IMR-90 (cell line): ENCODE measurements at regions not wholly inside any gene's neighbourhood (a gene's known extent, or its start where the extent isn't known, plus 50 kb on each side); places are given as distances from the start of the nearest gene placed in this dataset.

Experiments used
- ATAC-seq: fragments of 200-7000 bp; cut with Tn5 transposase; 2 replicates; pipeline ENCODE4 v1.9.1; 2020; ENCODE audit warnings: low read depth, mild to moderate bottlenecking, moderate library complexity
- BruUV-seq: library from RNA; stranded (reverse); fragments of 400-500 nt; replicated peaks from 2 replicates; lab custom pipeline; 2021; lab: Mats Ljungman, UMichigan
- CTCF ChIA-PET: fragments of 300-600 bp; formaldehyde crosslinking; extraction: SDS; loops from one replicate; lab custom pipeline; 2021; ENCODE audit warnings: antibody characterized with exemption; lab: Yijun Ruan, JAX
- POLR2A ChIA-PET: fragments of 300-600 bp; sonication (Branson Sonifier 250); formaldehyde crosslinking; loops from one replicate; lab custom pipeline; 2022; ENCODE audit warnings: antibody characterized with exemption; ENCODE audit not compliant: unreplicated experiment; lab: Charles Lee
- DNase-seq: peaks from one replicate; pipeline ENCODE4 v3.0.0; 2013
- H2AFZ ChIP-seq: replicated peaks from 2 replicates; pipeline ENCODE3; 2013; ENCODE audit warnings: low read length, mild to moderate bottlenecking; ENCODE audit not compliant: poor library complexity
- H2AK5ac ChIP-seq: 2 replicates; pipeline ENCODE4 v1.6.1; 2013; ENCODE audit warnings: low read depth, low read length, inconsistent platforms
- H2AK9ac ChIP-seq: replicated peaks from 2 replicates; pipeline ENCODE3; 2013; ENCODE audit warnings: mild to moderate bottlenecking, low read depth, low read length, moderate library complexity; ENCODE audit not compliant: poor library complexity
- H2BK120ac ChIP-seq: 2 replicates; pipeline ENCODE4 v1.6.1; 2013; ENCODE audit warnings: low read depth, low read length, inconsistent platforms
- H2BK15ac ChIP-seq: 3 replicates; pipeline ENCODE4 v1.6.1; 2013; ENCODE audit warnings: low read depth, low read length, inconsistent platforms
- H2BK20ac ChIP-seq: 2 replicates; pipeline ENCODE4 v1.6.1; 2013; ENCODE audit warnings: low read depth, mild to moderate bottlenecking, inconsistent platforms, low read length, moderate library complexity
- H2BK5ac ChIP-seq: 2 replicates; pipeline ENCODE4 v1.6.1; 2013; ENCODE audit warnings: mild to moderate bottlenecking, low read depth, low read length, inconsistent platforms; ENCODE audit not compliant: poor library complexity, severe bottlenecking
- H3K14ac ChIP-seq: replicated peaks from 2 replicates; pipeline ENCODE4 v1.6.1; 2013; ENCODE audit warnings: low read depth, low read length, inconsistent platforms
- H3K18ac ChIP-seq: 2 replicates; pipeline ENCODE4 v1.6.1; 2013; ENCODE audit warnings: low read depth, low read length, control low read depth
- H3K23ac ChIP-seq: 2 replicates; pipeline ENCODE4 v1.6.1; 2013; ENCODE audit warnings: low read depth, low read length, inconsistent platforms
- H3K27ac ChIP-seq: 2 replicates; pipeline ENCODE4 v1.5.1; 2013; ENCODE audit warnings: mild to moderate bottlenecking, control low read depth, low read length; ENCODE audit not compliant: insufficient read depth
- H3K27me3 ChIP-seq: 2 replicates; pipeline ENCODE4 v1.6.1; 2013; ENCODE audit warnings: low read length; ENCODE audit not compliant: control insufficient read depth, insufficient read depth
- H3K36me3 ChIP-seq: 2 replicates; pipeline ENCODE4 v1.6.1; 2013; ENCODE audit warnings: low read length, mixed read lengths; ENCODE audit not compliant: control insufficient read depth, insufficient read depth
- H3K4ac ChIP-seq: 2 replicates; pipeline ENCODE4 v1.6.1; 2013; ENCODE audit warnings: low read depth, low read length, inconsistent platforms
- H3K4me1 ChIP-seq: 2 replicates; pipeline ENCODE4 v1.6.1; 2013; ENCODE audit warnings: low read length, mixed read lengths; ENCODE audit not compliant: control insufficient read depth, insufficient read depth
- H3K4me2 ChIP-seq: 2 replicates; pipeline ENCODE4 v1.6.1; 2013; ENCODE audit warnings: low read depth, mild to moderate bottlenecking, control low read depth, low read length, moderate library complexity
- H3K4me3 ChIP-seq: 2 replicates; pipeline ENCODE4 v1.5.1; 2013; ENCODE audit warnings: low read depth, mild to moderate bottlenecking, control low read depth, low read length, moderate library complexity; ENCODE audit not compliant: insufficient read depth
- H3K56ac ChIP-seq: 2 replicates; pipeline ENCODE4 v1.6.1; 2013; ENCODE audit warnings: low read length, inconsistent platforms; ENCODE audit not compliant: insufficient read depth; ENCODE audit errors: extremely low read depth
- H3K79me1 ChIP-seq, 2 experiments: 2 replicates each; pipeline ENCODE4 v1.6.1; 2013; ENCODE audit warnings: low read length in 2 of 2, inconsistent platforms in 1 of 2, low read depth in 1 of 2
- H3K9ac ChIP-seq: 2 replicates; pipeline ENCODE4 v1.6.1; 2013; ENCODE audit warnings: low read depth, low read length, control low read depth
- H3K9me1 ChIP-seq: 2 replicates; pipeline ENCODE4 v1.6.1; 2013; ENCODE audit warnings: low read length, inconsistent platforms; ENCODE audit not compliant: insufficient read depth
- H3K9me3 ChIP-seq: 2 replicates; pipeline ENCODE4 v1.6.1; 2013; ENCODE audit warnings: low read length; ENCODE audit not compliant: control insufficient read depth, insufficient read depth
- H4K20me1 ChIP-seq: 2 replicates; pipeline ENCODE4 v1.6.1; 2013; ENCODE audit warnings: low read length, inconsistent platforms; ENCODE audit not compliant: insufficient read depth
- H4K5ac ChIP-seq: 2 replicates; pipeline ENCODE4 v1.6.1; 2013; ENCODE audit warnings: mild to moderate bottlenecking, low read depth, low read length, control low read depth
- H4K8ac ChIP-seq, 2 experiments: 2 replicates each; pipeline ENCODE4 v1.6.1; 2013; ENCODE audit warnings: low read depth in 2 of 2, low read length in 2 of 2, control low read depth in 1 of 2, inconsistent platforms in 1 of 2
- H4K91ac ChIP-seq: 2 replicates; pipeline ENCODE4 v1.6.1; 2013; ENCODE audit warnings: low read depth, low read length, inconsistent platforms; ENCODE audit not compliant: insufficient read depth
- BHLHE40 ChIP-seq: fragments of 150-350 bp; IDR thresholded peaks from 2 replicates; pipeline ENCODE4 v1.6.1; 2016; ENCODE audit warnings: mild to moderate bottlenecking, low read depth, low read length
- CEBPB ChIP-seq: IDR thresholded peaks from 2 replicates; pipeline ENCODE4 v1.6.1; 2012; ENCODE audit warnings: low read depth, low read length, improper control_type of control experiment
- CHD1 ChIP-seq: IDR thresholded peaks from 2 replicates; pipeline ENCODE4 v1.6.1; 2012; ENCODE audit warnings: low read depth, low read length, improper control_type of control experiment
- CTCF ChIP-seq: conservative IDR thresholded peaks from 2 replicates; pipeline ENCODE4 v1.5.1; 2012; ENCODE audit warnings: mild to moderate bottlenecking, low read depth, low read length, improper control_type of control experiment
- ELK1 ChIP-seq: fragments of 150-350 bp; IDR thresholded peaks from 2 replicates; pipeline ENCODE4 v1.6.1; 2016; ENCODE audit warnings: low read depth, mild to moderate bottlenecking, low read length, moderate library complexity, borderline replicate concordance
- FOS ChIP-seq: fragments of 150-350 bp; IDR thresholded peaks from 2 replicates; pipeline ENCODE4 v1.6.1; 2016; ENCODE audit warnings: low read depth, low read length
- MAFK ChIP-seq: IDR thresholded peaks from 2 replicates; pipeline ENCODE4 v1.6.1; 2012; ENCODE audit warnings: low read depth, low read length, improper control_type of control experiment
- MAZ ChIP-seq: IDR thresholded peaks from 2 replicates; pipeline ENCODE4 v1.6.1; 2012; ENCODE audit warnings: low read depth, mild to moderate bottlenecking, low read length, improper control_type of control experiment, moderate library complexity, borderline replicate concordance
- MXI1 ChIP-seq: IDR thresholded peaks from 2 replicates; pipeline ENCODE4 v1.6.1; 2012; ENCODE audit warnings: low read depth, mild to moderate bottlenecking, low read length, moderate library complexity, borderline replicate concordance
- NFE2L2 ChIP-seq: fragments of 150-350 bp; IDR thresholded peaks from 2 replicates; pipeline ENCODE4 v1.6.1; 2016; ENCODE audit warnings: low read depth, mild to moderate bottlenecking, low read length
- POLR2A ChIP-seq: IDR thresholded peaks from 2 replicates; pipeline ENCODE4 v1.6.1; 2012; ENCODE audit warnings: mild to moderate bottlenecking, low read depth, low read length
- RAD21 ChIP-seq: IDR thresholded peaks from 2 replicates; pipeline ENCODE4 v1.6.1; 2012; ENCODE audit warnings: low read length, improper control_type of control experiment
- RCOR1 ChIP-seq: IDR thresholded peaks from 2 replicates; pipeline ENCODE4 v1.6.1; 2012; ENCODE audit warnings: mild to moderate bottlenecking, low read length, improper control_type of control experiment; ENCODE audit not compliant: insufficient replicate concordance
- RFX5 ChIP-seq: IDR thresholded peaks from 2 replicates; pipeline ENCODE4 v1.8.0; 2012; ENCODE audit warnings: low read depth, mild to moderate bottlenecking, low read length, moderate library complexity
- SMC3 ChIP-seq: fragments of 150-350 bp; IDR thresholded peaks from 2 replicates; pipeline ENCODE4 v1.6.1; 2016; ENCODE audit warnings: low read depth, mild to moderate bottlenecking, antibody characterized with exemption, low read length, moderate library complexity
- USF2 ChIP-seq: fragments of 150-350 bp; IDR thresholded peaks from 2 replicates; pipeline ENCODE4 v1.6.1; 2017; ENCODE audit warnings: mild to moderate bottlenecking, antibody characterized with exemption, low read length, low read depth
- WGBS, 2 experiments: methylation state at CpG; one replicate each; pipeline versions ENCODE4 v1.1.5 to v1.1.7; 2013; ENCODE audit warnings: missing lambda C conversion rate in 2 of 2; ENCODE audit not compliant: insufficient read length in 1 of 2; ENCODE audit errors: extremely low coverage in 2 of 2; 5-methylcytosine and 5-hydroxymethylcytosine counted together
- dilution Hi-C: fragments of 300-500 bp; cut with HindIII; formaldehyde crosslinking; loops from one replicate; pipeline ENCODE4 v1.14.3; 2018; ENCODE audit warnings: low sequenced_read_pairs; ENCODE audit not compliant: unreplicated experiment
- in situ Hi-C: fragments of 300-500 bp; cut with MboI; formaldehyde crosslinking; loops from 3 replicates; pipeline ENCODE4 v1.14.3; 2019; ENCODE audit warnings: low sequenced_read_pairs, inconsistent platforms, mixed read lengths
- intact Hi-C: fragments of 100-400 bp; cut with micrococcal nuclease; formaldehyde crosslinking; loops from 2 replicates; pipeline ENCODE4 v1.10.0; 2022

GRCh38 chr11:28798286-28798685 lies 690.1 kb downstream of the METTL15 start:
- no peaks in the 10 kb centered on the region for H3K9me3 ChIP-seq
- ChIA-PET CTCF (no interaction called here), POLR2A (no interaction called here)
- BruUV-seq = no TSS peak
- no peak overlapping the region for H3K56ac ChIP-seq
- H2BK15ac ChIP-seq = no peak overlapping the region
- ATAC-seq (no peak), DNase-seq (no peak)
- no CpG with 5 or more reads among the region's 2 CpGs for WGBS, 2 experiments
- intact Hi-C loops (no loop called here), dilution Hi-C loops (no loop called here), in situ Hi-C loops (no loop called here)
- no peak overlapping the region for H3K14ac ChIP-seq
- no peak overlapping the region for H2BK120ac ChIP-seq
- H3K4ac ChIP-seq = no peak overlapping the region
- H3K18ac ChIP-seq = no peak overlapping the region; the same call in 1 of the 2 replicates
- no peak for TF ChIP-seq BHLHE40
- TF ChIP-seq RAD21 = no peak
- no peak for TF ChIP-seq CEBPB
- no peak for TF ChIP-seq MAZ
- no peak for TF ChIP-seq ELK1
- no peak for TF ChIP-seq RFX5
- TF ChIP-seq FOS = no peak
- no peak for TF ChIP-seq RCOR1
- TF ChIP-seq MXI1 = no peak
- TF ChIP-seq SMC3 = no peak
- TF ChIP-seq CTCF = no peak
- no peak for TF ChIP-seq CHD1
- no peak for TF ChIP-seq USF2
- TF ChIP-seq POLR2A = no peak
- no peak for TF ChIP-seq MAFK
- TF ChIP-seq NFE2L2 = no peak
- no peak overlapping the region; the same call in 1 of the 2 replicates for H4K5ac ChIP-seq
- H3K4me1 ChIP-seq = peaks cover 2% of the 10 kb centered on the region; the same call in 1 of the 2 replicates
- no peaks in the 10 kb centered on the region for H3K36me3 ChIP-seq
- H3K27ac ChIP-seq = no peak overlapping the region
- no peak overlapping the region for H3K4me3 ChIP-seq
- no peaks in the 10 kb centered on the region for H4K20me1 ChIP-seq
- H2AK9ac ChIP-seq = no peak overlapping the region
- H4K8ac ChIP-seq = no peak overlapping the region
- H3K23ac ChIP-seq = no peak overlapping the region
- no peaks in the 10 kb centered on the region for H3K79me1 ChIP-seq
- no peaks in the 10 kb centered on the region for H3K9me1 ChIP-seq
- no peak overlapping the region for H2BK5ac ChIP-seq
- H2AFZ ChIP-seq = no peak overlapping the region
- H2BK20ac ChIP-seq = no peak overlapping the region; the same call in 1 of the 2 replicates
- no peak overlapping the region for H3K4me2 ChIP-seq
- no peak overlapping the region for H3K9ac ChIP-seq
- H3K27me3 ChIP-seq = no peaks in the 10 kb centered on the region
- H4K91ac ChIP-seq = no peak overlapping the region
- no peak overlapping the region for H2AK5ac ChIP-seq
